Glutamatergic neuron (in vitro differentiated cells): ENCODE measurements at regions not wholly inside any gene's neighbourhood (a gene's known extent, or its start where the extent isn't known, plus 50 kb on each side); places are given as distances from the start of the nearest gene placed in this dataset.

Experiments
- DNase-seq: peaks from one replicate; pipeline ENCODE4 v3.0.0; 2022
- H3K27ac Mint-ChIP-seq: one replicate; pipeline ENCODE4 v1.8.0; 2020; ENCODE audit warnings: mild to moderate bottlenecking, mixed read lengths, inconsistent platforms; ENCODE audit not compliant: unreplicated experiment
- H3K27me3 Mint-ChIP-seq: one replicate; pipeline ENCODE4 v1.8.0; 2020; ENCODE audit warnings: mild to moderate bottlenecking, moderate library complexity, mixed read lengths, inconsistent platforms; ENCODE audit not compliant: unreplicated experiment
- H3K36me3 Mint-ChIP-seq: one replicate; pipeline ENCODE4 v1.8.0; 2020; ENCODE audit warnings: mild to moderate bottlenecking, mixed read lengths, inconsistent platforms; ENCODE audit not compliant: unreplicated experiment
- H3K4me1 Mint-ChIP-seq: one replicate; pipeline ENCODE4 v1.8.0; 2020; ENCODE audit warnings: mild to moderate bottlenecking, low read depth, mixed read lengths, inconsistent platforms; ENCODE audit not compliant: unreplicated experiment
- H3K4me3 Mint-ChIP-seq: one replicate; pipeline ENCODE4 v1.8.0; 2020; ENCODE audit warnings: mild to moderate bottlenecking, mixed read lengths, inconsistent platforms; ENCODE audit not compliant: unreplicated experiment
- H3K9me3 Mint-ChIP-seq: one replicate; pipeline ENCODE4 v1.8.0; 2020; ENCODE audit warnings: mild to moderate bottlenecking, moderate library complexity, mixed read lengths, inconsistent platforms; ENCODE audit not compliant: unreplicated experiment
- TF ChIP-seq, protein P1 (sequence below): fragments of 200-600 bp; sonication (generic); IDR thresholded peaks from one replicate; pipeline ENCODE4 v1.5.0; 2021; ENCODE audit not compliant: partially characterized antibody, unreplicated experiment

DNA sequence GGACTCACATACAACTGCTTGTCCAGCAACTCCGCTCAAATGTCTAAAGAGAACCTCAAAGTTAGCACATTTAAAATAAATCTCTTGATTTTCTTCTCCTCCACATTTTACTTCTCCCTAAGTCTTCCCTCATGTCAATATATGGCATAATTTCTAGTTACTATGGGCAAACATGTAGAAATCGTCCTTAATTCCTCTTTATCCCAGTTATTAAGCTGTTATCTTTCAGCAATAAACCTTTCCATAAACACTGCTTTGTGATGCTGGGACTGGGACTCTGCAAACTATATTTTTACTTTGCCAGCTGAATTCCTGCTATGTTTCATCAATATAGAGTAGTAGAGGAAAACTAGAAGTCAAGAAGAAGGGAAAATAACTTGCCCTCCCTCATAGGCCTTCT lies 99.7 kb downstream of the KCNRG start:
- H3K36me3 Mint-ChIP-seq, result no peaks in the 10 kb centered on the region
- TF ChIP-seq, protein P1, sequence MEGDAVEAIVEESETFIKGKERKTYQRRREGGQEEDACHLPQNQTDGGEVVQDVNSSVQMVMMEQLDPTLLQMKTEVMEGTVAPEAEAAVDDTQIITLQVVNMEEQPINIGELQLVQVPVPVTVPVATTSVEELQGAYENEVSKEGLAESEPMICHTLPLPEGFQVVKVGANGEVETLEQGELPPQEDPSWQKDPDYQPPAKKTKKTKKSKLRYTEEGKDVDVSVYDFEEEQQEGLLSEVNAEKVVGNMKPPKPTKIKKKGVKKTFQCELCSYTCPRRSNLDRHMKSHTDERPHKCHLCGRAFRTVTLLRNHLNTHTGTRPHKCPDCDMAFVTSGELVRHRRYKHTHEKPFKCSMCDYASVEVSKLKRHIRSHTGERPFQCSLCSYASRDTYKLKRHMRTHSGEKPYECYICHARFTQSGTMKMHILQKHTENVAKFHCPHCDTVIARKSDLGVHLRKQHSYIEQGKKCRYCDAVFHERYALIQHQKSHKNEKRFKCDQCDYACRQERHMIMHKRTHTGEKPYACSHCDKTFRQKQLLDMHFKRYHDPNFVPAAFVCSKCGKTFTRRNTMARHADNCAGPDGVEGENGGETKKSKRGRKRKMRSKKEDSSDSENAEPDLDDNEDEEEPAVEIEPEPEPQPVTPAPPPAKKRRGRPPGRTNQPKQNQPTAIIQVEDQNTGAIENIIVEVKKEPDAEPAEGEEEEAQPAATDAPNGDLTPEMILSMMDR, result no peak
- no peak overlapping the region for H3K4me3 Mint-ChIP-seq
- H3K4me1 Mint-ChIP-seq, result no peaks in the 10 kb centered on the region
- no peaks in the 10 kb centered on the region for H3K27me3 Mint-ChIP-seq
- H3K9me3 Mint-ChIP-seq, result no peaks in the 10 kb centered on the region
- DNase-seq, result no peak
- H3K27ac Mint-ChIP-seq, result no peak overlapping the region

DNA sequence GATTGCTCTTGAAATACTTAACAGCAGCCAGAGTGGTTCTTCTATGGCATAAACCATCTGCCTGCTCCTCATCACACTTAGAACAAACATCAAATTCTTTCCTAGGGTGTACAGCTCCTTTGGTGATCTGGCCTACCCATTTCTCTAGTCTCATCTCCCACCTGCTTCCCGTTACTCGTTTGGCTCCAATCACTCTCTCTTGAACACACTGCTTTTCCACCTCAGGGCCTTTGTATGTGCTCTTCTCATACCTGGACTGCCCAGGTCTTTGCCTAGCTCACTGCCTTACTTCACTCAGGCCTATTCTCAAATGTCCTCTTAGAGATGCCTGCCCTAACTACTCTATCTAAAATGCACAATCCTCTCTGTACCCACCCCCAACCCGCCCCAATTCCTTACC lies 100.5 kb downstream of the KCNRG start:
- H3K9me3 Mint-ChIP-seq, result no peaks in the 10 kb centered on the region
- H3K27ac Mint-ChIP-seq, result no peak overlapping the region
- H3K27me3 Mint-ChIP-seq, result no peaks in the 10 kb centered on the region
- TF ChIP-seq, protein P1, result no peak
- DNase-seq, result no peak
- H3K4me3 Mint-ChIP-seq, result no peak overlapping the region
- H3K4me1 Mint-ChIP-seq, result no peaks in the 10 kb centered on the region
- H3K36me3 Mint-ChIP-seq, result no peaks in the 10 kb centered on the region

- Mint-ChIP-seq H3K27me3 (no peaks in the 10 kb centered on the region), H3K27ac (peak overlapping the region; percentile 29), H3K4me3 (no peak overlapping the region), H3K4me1 (peaks cover 4% of the 10 kb centered on the region), H3K9me3 (no peaks in the 10 kb centered on the region), H3K36me3 (no peaks in the 10 kb centered on the region)
- TF ChIP-seq, protein P1, result no peak
- DNase-seq, result no peak
These were observed 101.3 kb downstream of the KCNRG start for GRCh38 chr13:50116430-50116973.

DNA sequence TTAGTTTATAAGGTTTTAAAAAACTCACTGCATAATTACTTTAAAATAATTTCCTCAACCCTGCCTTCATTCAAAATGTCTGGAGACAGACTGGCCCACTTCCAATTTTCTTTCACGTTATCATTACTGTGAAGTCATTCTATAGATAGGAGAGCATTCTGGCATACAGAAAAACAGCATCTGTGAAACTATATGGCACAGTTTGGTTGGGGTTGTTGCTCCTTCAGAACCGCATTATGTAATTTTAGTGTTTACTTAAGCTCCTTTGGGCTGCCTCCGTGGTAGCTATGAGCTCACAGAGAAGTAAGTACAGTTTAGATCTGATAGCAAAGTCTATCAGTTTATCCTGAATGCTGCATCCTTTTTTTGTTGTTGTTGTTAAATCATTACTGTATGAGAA lies 104.3 kb downstream of the KCNRG start:
- H3K4me1 Mint-ChIP-seq, result peaks cover 17% of the 10 kb centered on the region
- H3K36me3 Mint-ChIP-seq, result no peaks in the 10 kb centered on the region
- H3K27me3 Mint-ChIP-seq, result peaks cover 5% of the 10 kb centered on the region
- no peak overlapping the region for H3K27ac Mint-ChIP-seq
- H3K9me3 Mint-ChIP-seq, result peaks cover 7% of the 10 kb centered on the region
- no peak for DNase-seq
- no peak overlapping the region for H3K4me3 Mint-ChIP-seq
- TF ChIP-seq, protein P1, result no peak

GRCh38 chr13:50122455-50122854 lies 107.2 kb downstream of the KCNRG start:
- TF ChIP-seq, protein P1, result no peak
- Mint-ChIP-seq H3K9me3 (peaks cover 12% of the 10 kb centered on the region), H3K36me3 (no peaks in the 10 kb centered on the region), H3K27me3 (peaks cover 11% of the 10 kb centered on the region), H3K4me1 (peaks cover 28% of the 10 kb centered on the region), H3K27ac (no peak overlapping the region), H3K4me3 (peak overlapping the region; percentile 23)
- no peak for DNase-seq
